ENCODE measurements at regions not wholly inside any gene's neighbourhood (a gene's known extent, or its start where the extent isn't known, plus 50 kb on each side); places are given as distances from the start of the nearest gene placed in this dataset.
"Not testable (repeated sequence)": the region's sequence is repeated elsewhere in the genome, so short reads cannot be mapped to it uniquely, and the experiment has no call there.

- intact Hi-C loops (cut with DNase I): no loop called here
- ATAC-seq (ENCODE audit: poor library complexity) (no peak), DNase-seq (no peak)
Measured at GRCh38 chr3:153567011-153567410, 405.0 kb downstream of the RAP2B start.

GRCh38 chr3:153567556-153567955 lies 405.5 kb downstream of the RAP2B start:
- intact Hi-C loops (cut with DNase I): no loop called here
- no peak for ATAC-seq (ENCODE audit: poor library complexity)
- DNase-seq: no peak

- ATAC-seq (ENCODE audit: poor library complexity); DNase-seq; intact Hi-C loops (cut with DNase I): not testable (repeated sequence)
Measured at GRCh38 chr3:153570481-153570880, 408.5 kb downstream of the RAP2B start.

- DNase-seq: no peak
- ATAC-seq (ENCODE audit: poor library complexity): no peak
- intact Hi-C loops (cut with DNase I): no loop called here
Measured at GRCh38 chr3:153572165-153572564, 410.1 kb downstream of the RAP2B start.

GRCh38 chr3:153572654-153573053 lies 410.6 kb downstream of the RAP2B start:
- no peak for DNase-seq
- ATAC-seq (ENCODE audit: poor library complexity): no peak
- intact Hi-C loops (cut with DNase I): no loop called here

- DNase-seq: no peak
- no peak for ATAC-seq (ENCODE audit: poor library complexity)
- intact Hi-C loops (cut with DNase I): no loop called here
Measured at GRCh38 chr3:153573481-153573880, 411.5 kb downstream of the RAP2B start.

GRCh38 chr3:153574445-153574844 lies 412.4 kb downstream of the RAP2B start:
- ATAC-seq (ENCODE audit: poor library complexity) (no peak), DNase-seq (no peak)
- intact Hi-C loops (cut with DNase I): no loop called here

- DNase-seq: no peak
- intact Hi-C loops (cut with DNase I): no loop called here
- ATAC-seq (ENCODE audit: poor library complexity): no peak
Measured at GRCh38 chr3:153577059-153577736, 415.2 kb downstream of the RAP2B start.

GRCh38 chr3:153578046-153578445 lies 416.0 kb downstream of the RAP2B start:
- DNase-seq (no peak), ATAC-seq (ENCODE audit: poor library complexity) (no peak)
- intact Hi-C loops (cut with DNase I): no loop called here

GRCh38 chr3:153590051-153590450 lies 428.0 kb downstream of the RAP2B start:
- DNase-seq (no peak), ATAC-seq (ENCODE audit: poor library complexity) (no peak)
- intact Hi-C loops (cut with DNase I): no loop called here

- DNase-seq (no peak), ATAC-seq (ENCODE audit: poor library complexity) (no peak)
- intact Hi-C loops (cut with DNase I): no loop called here
Measured at GRCh38 chr3:153591561-153592245, 429.7 kb downstream of the RAP2B start.

- intact Hi-C loops (cut with DNase I): no loop called here
- no peak for DNase-seq
- no peak for ATAC-seq (ENCODE audit: poor library complexity)
Measured at GRCh38 chr3:153595186-153595815, 433.3 kb downstream of the RAP2B start.

GRCh38 chr3:153596401-153596800 lies 434.4 kb downstream of the RAP2B start:
- no peak for ATAC-seq (ENCODE audit: poor library complexity)
- intact Hi-C loops (cut with DNase I): no loop called here

GRCh38 chr3:153599685-153600084 lies 437.7 kb downstream of the RAP2B start:
- peak; percentile 39 for DNase-seq
- intact Hi-C loops (cut with DNase I): no loop called here
- ATAC-seq (ENCODE audit: poor library complexity): peak; percentile 55

More at GRCh38 chr3:153596401-153596800, 434.4 kb downstream of the RAP2B start:
- no peak for DNase-seq

- ATAC-seq (ENCODE audit: poor library complexity) (no peak), DNase-seq (no peak)
- intact Hi-C loops (cut with DNase I): no loop called here
Measured at GRCh38 chr3:153600896-153601295, 438.9 kb downstream of the RAP2B start.

- ATAC-seq (ENCODE audit: poor library complexity) (peak; percentile 27), DNase-seq (no peak)
- intact Hi-C loops (cut with DNase I): no loop called here
Measured at GRCh38 chr3:153601374-153601853, 439.4 kb downstream of the RAP2B start.

GRCh38 chr3:153602801-153603200 lies 440.8 kb downstream of the RAP2B start:
- intact Hi-C loops (cut with DNase I): no loop called here
- ATAC-seq (ENCODE audit: poor library complexity) (no peak), DNase-seq (no peak)

- intact Hi-C loops (cut with DNase I): no loop called here
- no peak for ATAC-seq (ENCODE audit: poor library complexity)
- DNase-seq: no peak
Measured at GRCh38 chr3:153614140-153614539, 452.1 kb downstream of the RAP2B start.

GRCh38 chr3:153614563-153614962 lies 452.5 kb downstream of the RAP2B start:
- ATAC-seq (ENCODE audit: poor library complexity): no peak
- intact Hi-C loops (cut with DNase I): no loop called here
- DNase-seq: no peak

GRCh38 chr3:153615863-153616262 lies 453.8 kb downstream of the RAP2B start:
- ATAC-seq (ENCODE audit: poor library complexity): no peak
- intact Hi-C loops (cut with DNase I): no loop called here

More at GRCh38 chr3:153615863-153616262, 453.8 kb downstream of the RAP2B start:
- DNase-seq: no peak
